Neural progenitor cell (in vitro differentiated cells): ENCODE measurements at regions not wholly inside any gene's neighbourhood (a gene's known extent, or its start where the extent isn't known, plus 50 kb on each side); places are given as distances from the start of the nearest gene placed in this dataset.

Experiments used
- CTCF ChIP-seq: fragments of 200-600 bp; sonication (generic); IDR thresholded peaks from 2 replicates; pipeline ENCODE4 v1.5.1; 2017; ENCODE audit warnings: antibody characterized with exemption, mild to moderate bottlenecking
- EZH2 ChIP-seq: fragments of 200-600 bp; sonication (generic); IDR thresholded peaks from 2 replicates; pipeline ENCODE4 v1.6.1; 2017; ENCODE audit warnings: antibody characterized with exemption, mild to moderate bottlenecking, moderate library complexity
- EZH2phosphoT487 ChIP-seq: fragments of 200-600 bp; sonication (generic); IDR thresholded peaks from 2 replicates; pipeline ENCODE4 v1.6.1; 2017; ENCODE audit warnings: antibody characterized with exemption

DNA sequence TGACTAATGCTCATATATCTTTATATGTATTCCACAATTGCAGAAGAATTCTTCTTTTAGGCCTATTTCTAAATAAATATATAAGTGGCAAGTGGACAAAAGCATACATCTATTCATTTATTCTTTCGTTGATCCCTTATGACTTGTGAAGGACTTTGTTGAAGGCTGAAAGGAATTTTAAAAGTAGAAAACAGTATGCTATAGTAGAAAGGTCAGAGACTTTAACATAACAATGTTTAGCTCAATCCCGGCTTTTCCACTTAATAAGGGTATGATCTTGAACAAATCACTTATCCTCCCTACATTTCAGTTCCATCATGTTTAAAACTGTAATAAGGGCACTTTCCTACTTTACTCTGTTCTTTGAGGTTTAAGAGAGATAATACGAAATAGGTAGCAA is 672.9 kb downstream of the MECOM start:
- no peak for TF ChIP-seq CTCF
- no peak for TF ChIP-seq EZH2
- TF ChIP-seq EZH2phosphoT487, result no peak
